ENCODE measurements at regions not wholly inside any gene's neighbourhood (a gene's known extent, or its start where the extent isn't known, plus 50 kb on each side); places are given as distances from the start of the nearest gene placed in this dataset.
"Not testable (repeated sequence)": the region's sequence is repeated elsewhere in the genome, so short reads cannot be mapped to it uniquely, and the experiment has no call there.

GRCh38 chr6:27617700-27618689, 145.1 kb upstream of the ZNF184 start:
- DNase-seq (ENCODE audit: low spot score) = peak; percentile 30

- DNase-seq (ENCODE audit: low spot score) = no peak
Measured at GRCh38 chr6:27617046-27617687, 144.3 kb upstream of the ZNF184 start.

DNA sequence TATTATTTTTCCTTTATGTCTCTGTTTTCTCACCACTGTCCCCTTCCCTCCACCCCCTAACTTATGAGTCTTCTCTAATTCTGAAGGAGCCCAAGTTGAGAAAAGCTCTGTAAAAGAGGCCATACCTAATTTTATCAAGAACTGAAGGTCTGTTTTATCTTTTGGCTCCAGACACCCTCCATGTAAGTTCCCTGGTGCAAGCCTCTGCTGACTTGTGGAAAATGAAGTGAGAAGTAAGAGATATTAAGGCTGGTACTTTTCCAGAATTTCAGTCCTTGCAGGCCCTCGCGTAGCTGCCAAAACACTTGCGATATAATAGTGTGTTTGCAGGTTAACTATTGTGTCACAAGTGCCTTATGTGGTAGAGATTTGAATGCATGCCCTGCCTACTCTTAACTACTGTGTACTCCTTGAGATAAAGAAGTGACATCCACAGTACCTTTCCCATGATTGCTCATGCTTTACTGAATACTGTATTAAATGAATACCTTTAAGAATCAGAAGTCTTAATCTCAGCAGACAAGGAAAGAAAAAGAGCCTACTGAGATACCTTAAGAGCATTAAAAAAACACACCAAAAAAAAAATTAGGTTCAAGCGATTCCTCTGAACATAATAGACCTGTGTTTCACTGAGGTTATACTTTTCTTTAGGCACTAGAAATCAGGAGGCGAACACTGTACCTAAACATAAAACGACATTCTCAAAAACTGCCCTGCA, 143.6 kb upstream of the ZNF184 start:
- DNase-seq (ENCODE audit: low spot score) = no peak

GRCh38 chr6:27611451-27611850, 138.5 kb upstream of the ZNF184 start:
- no peak for DNase-seq (ENCODE audit: low spot score)

- peak; percentile 60 for DNase-seq (ENCODE audit: low spot score)
Measured at GRCh38 chr6:27608916-27609883, 136.3 kb upstream of the ZNF184 start.

- peak; percentile 66 for DNase-seq (ENCODE audit: low spot score)
Measured at GRCh38 chr6:27605401-27606342, 132.8 kb upstream of the ZNF184 start.

DNA sequence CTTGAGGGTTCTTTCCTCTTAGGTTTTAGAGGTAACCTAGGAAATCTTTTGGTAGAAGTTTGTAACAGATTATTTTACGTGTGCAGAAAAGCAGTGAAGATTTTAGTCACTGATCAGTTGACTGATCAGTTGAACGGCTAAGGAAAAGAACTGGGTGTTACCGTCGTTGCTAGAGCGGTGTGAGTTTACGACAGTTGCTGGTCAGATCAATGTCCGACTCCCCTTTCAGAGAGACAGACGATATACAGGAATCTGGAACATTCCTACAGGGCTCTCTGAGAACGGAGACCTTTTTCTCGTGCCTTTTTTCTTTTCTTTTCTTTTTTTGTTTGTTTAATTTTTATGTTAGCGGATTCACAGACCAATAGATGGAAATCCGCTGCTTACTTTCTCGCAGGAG, 132.1 kb upstream of the ZNF184 start:
- no peak for DNase-seq (ENCODE audit: low spot score)

DNA sequence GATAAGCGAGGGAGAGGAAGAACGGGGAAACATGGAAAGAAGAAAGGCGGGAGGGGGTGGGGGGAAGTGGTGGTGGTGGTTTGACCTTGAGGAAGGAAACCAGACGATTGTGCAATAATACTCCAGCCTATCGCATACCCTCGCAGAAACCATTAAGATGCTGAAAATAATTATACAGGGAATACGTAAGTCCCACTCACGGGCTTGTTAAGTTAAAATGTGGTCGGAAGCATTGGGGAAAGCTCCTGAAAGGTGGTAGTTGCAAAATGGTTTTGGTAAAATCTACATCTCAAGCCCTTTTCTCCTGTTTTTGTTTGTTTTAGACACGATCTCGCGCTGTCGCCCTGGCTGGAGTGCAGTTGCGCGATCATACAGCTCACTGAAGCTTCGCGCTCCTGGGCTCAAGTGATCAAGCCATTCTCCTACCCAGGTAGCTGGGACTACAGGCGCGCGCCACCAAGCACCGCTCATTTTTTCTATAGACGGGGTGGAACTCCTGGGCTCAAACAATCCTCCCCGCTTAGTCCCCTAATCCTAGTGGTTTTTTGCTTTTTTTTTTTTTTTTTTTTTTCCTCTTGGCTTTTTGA, 128.9 kb upstream of the ZNF184 start:
- DNase-seq (ENCODE audit: low spot score) = no peak

DNA sequence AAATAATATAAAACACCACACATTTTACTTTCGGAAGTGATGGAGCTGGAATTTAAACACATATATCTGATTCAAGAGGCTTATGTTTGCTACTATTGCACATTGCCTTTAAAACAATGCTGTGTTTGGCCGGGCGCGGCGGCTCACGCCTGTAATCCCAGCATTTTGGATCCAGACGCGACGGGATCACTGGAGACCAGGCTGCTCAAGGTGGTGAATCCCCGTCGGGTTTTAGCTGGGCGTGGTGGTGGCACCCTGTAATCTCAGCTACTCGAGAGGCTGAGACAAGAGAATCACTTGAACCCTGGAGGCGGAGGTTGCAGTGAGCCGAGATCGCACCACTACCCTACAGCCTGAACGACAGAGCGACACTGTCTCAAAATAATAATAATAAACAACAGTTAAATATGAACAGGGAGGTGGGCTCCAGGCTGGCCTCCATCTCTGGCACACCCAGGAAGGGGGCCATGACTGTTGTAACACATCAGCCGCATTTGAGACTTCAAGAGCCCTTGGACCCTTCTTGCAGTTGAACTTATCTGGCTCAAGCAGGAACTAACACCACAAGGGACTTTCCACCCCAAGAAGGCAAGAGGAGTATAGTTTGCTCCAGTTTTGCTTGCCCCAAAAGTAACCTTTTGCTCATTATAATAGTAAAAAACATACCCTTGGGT, 127.1 kb upstream of the ZNF184 start:
- DNase-seq (ENCODE audit: low spot score) = no peak

DNA sequence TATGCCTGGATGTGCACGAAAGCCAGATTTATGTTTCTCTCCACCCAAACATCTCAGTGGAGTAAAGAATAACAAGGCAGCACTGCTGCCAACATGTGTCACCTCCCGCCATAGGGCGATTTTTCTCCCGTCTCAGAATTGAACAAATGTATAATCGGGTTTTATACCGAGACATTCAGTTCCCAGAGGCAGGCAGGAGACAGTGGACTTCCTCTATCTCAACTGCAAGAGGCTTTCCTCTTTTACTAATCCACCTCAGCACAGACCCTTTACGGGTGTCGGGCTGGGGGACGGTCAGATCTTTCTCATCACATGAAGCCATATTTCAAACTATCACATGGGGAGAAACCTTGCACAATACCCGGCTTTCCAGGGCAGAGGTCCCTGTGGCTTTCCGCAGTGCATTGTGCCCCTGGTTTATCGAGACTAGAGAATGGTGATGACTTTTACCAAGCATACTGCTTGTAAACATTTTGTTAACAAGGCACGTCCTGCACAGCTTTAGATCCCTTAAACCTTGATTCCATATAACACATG, 124.2 kb upstream of the ZNF184 start:
- not testable (repeated sequence) for DNase-seq (ENCODE audit: low spot score)

DNA sequence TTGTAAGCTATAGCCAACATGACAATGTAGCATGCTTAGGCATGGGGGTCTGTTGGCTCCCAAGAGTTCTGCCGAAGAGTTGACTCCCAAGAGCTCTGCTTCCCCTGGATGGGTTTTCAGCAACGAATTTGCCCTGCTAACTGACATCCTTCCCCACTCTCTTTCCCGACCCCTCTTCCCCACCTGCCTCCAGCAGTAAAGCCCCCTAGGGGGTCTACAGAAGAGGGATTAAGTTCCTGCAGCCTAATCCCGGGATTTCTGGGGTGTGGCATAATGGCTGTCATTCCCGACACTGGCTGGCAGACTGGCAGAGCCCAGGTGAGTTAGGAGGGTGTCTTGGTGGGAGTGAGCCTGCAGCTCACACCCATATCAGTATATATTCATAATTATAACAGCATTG, 121.0 kb upstream of the ZNF184 start:
- no peak for DNase-seq (ENCODE audit: low spot score)

- no peak for DNase-seq (ENCODE audit: low spot score)
Measured at GRCh38 chr6:27593200-27593818, 120.4 kb upstream of the ZNF184 start.

DNA sequence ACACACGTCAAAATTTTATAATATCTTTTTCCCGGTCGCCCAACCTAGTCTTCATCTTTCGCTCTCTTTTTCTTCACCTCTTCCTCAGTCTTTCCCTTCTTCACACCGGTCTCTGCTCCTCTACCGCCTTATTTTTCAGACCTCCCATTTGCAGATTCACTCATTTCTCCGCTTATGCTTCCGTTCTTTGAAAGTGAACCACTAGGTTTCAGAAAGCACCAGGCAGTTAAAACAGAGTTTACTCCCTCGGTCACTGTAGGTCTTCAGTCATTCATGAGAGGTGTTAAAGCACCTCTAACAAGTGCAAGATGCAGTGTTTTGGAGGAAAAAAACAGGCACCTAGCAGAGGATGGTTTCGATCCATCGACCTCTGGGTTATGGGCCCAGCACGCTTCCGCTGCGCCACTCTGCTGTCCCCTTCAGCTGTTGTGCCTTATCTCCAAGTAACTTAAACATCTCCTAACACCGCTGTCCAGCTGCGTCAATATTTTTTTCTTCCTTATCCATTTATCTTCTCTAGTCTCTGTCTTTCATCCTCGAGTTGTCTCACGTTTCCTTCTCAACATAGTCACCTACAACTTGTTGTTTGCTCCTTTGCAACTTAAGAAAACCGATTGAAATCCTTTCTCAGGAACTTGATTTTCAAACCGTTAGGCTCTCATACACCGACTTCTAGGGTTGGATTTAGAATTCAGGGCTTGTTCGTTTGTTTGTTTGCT, 119.7 kb upstream of the ZNF184 start:
- peak; percentile 70 for DNase-seq (ENCODE audit: low spot score)

GRCh38 chr6:27591699-27592480, 119.0 kb upstream of the ZNF184 start:
- DNase-seq (ENCODE audit: low spot score) = no peak

DNA sequence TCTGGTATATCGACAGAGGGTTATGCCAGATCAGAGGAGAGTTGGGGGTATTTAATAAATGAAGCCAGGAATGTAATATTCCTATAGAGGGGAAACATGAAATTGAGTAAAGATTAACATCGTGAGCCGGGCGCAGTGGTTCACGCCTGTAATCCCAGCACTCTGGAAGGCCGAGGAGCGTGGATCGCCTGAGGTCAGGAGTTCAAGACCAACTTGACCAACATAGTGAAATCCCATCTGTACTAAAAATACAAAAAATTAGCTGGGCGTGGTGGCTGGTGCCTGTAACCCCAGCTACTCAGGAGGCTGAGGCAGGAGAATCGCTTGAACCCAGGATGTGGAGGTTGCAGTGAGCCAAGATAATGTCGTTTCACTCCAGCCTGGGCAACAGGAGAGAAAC, 112.4 kb upstream of the ZNF184 start:
- not testable (repeated sequence) for DNase-seq (ENCODE audit: low spot score)

DNA sequence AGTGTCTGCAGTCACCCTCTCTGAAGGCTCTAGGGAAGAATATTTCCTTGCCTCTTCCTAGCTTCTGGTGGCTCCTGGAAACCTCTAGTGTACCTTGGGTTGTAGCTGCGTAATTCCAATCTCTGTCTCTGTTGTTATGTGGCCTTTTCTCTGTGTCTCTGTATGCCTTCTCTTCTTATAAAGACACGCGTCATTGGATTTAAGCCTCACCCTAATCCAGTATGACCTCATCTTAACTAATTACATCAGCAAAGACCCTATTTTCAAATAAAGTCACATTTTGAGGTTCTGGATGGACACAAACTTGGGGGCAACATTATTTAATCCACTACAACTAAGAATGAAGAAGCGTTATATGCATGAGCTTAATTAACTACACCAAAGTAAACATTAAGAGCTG, 111.4 kb upstream of the ZNF184 start:
- no peak for DNase-seq (ENCODE audit: low spot score)
